ENCODE measurements at regions not wholly inside any gene's neighbourhood (a gene's known extent, or its start where the extent isn't known, plus 50 kb on each side); places are given as distances from the start of the nearest gene placed in this dataset.

GRCh38 chr15:26438718-26439117 lies 334.1 kb downstream of the GABRB3 start:
- ATAC-seq: no peak

GRCh38 chr15:26438316-26438715 lies 334.6 kb downstream of the GABRB3 start:
- H3K4me1 ChIP-seq: peaks cover 0 to 21% (median 0%) of the 10 kb centered on the region in 9 donors
- H3K9me3 ChIP-seq: peaks cover 0 to 15% (median 0%) of the 10 kb centered on the region in 11 donors
- H3K27me3 ChIP-seq: no peaks in the 10 kb centered on the region
- no peak for DNase-seq
- no peaks in the 10 kb centered on the region for H3K36me3 ChIP-seq
- no peak overlapping the region for H3K4me3 ChIP-seq
- intact Hi-C loops (cut with DNase I): no loop called here
- no peak overlapping the region for H3K27ac ChIP-seq
- 52 to 55% methylated on average over 4 of the region's 4 CpGs for WGBS, 2 donors
- ATAC-seq: no peak
- TF ChIP-seq CTCF (IDR thresholded peaks at IDR 0.05): no peak

More at GRCh38 chr15:26438718-26439117, 334.1 kb downstream of the GABRB3 start:
- Histone ChIP-seq H3K9me3 (peaks cover 0 to 15% (median 0%) of the 10 kb centered on the region in 11 donors), H3K36me3 (no peaks in the 10 kb centered on the region), H3K27me3 (no peaks in the 10 kb centered on the region), H3K27ac (no peak overlapping the region), H3K4me3 (no peak overlapping the region), H3K4me1 (peaks cover 0 to 21% (median 0%) of the 10 kb centered on the region in 9 donors)
- DNase-seq: no peak
- 79 to 80% methylated on average over 6 of the region's 6 CpGs for WGBS, 2 donors
- intact Hi-C loops (cut with DNase I): no loop called here
- TF ChIP-seq CTCF (IDR thresholded peaks at IDR 0.05): no peak

GRCh38 chr15:26433818-26434217 lies 339.0 kb downstream of the GABRB3 start:
- H3K4me3 ChIP-seq: no peak overlapping the region
- intact Hi-C loops (cut with DNase I): no loop called here
- DNase-seq (peak; percentile 13 to 49), ATAC-seq (peak in 6 of 8 donors; percentile 47 to 90 (median 84))
- H3K9me3 ChIP-seq: peaks cover 0 to 16% (median 0%) of the 10 kb centered on the region in 11 donors
- no peak for TF ChIP-seq CTCF (IDR thresholded peaks at IDR 0.05)
- H3K27ac ChIP-seq: peak overlapping the region in 1 of 10 donors; percentile 7
- no peaks in the 10 kb centered on the region for H3K27me3 ChIP-seq
- H3K36me3 ChIP-seq: no peaks in the 10 kb centered on the region
- 61 to 66% methylated on average over 5 of the region's 5 CpGs for WGBS, 2 donors
- peaks cover 0 to 4% (median 0%) of the 10 kb centered on the region in 9 donors for H3K4me1 ChIP-seq

GRCh38 chr15:26433060-26433459 lies 339.8 kb downstream of the GABRB3 start:
- Histone ChIP-seq H3K9me3 (peaks cover 0 to 24% (median 0%) of the 10 kb centered on the region in 11 donors), H3K4me3 (no peak overlapping the region), H3K4me1 (no peaks in the 10 kb centered on the region), H3K36me3 (no peaks in the 10 kb centered on the region), H3K27ac (no peak overlapping the region), H3K27me3 (no peaks in the 10 kb centered on the region)
- intact Hi-C loops (cut with DNase I): no loop called here
- no peak for DNase-seq
- peak in 3 of 8 donors; percentile 17 to 55 (median 28) for ATAC-seq
- 67 to 76% methylated on average over 2 of the region's 2 CpGs for WGBS, 2 donors
- no peak for TF ChIP-seq CTCF (IDR thresholded peaks at IDR 0.05)
